DMS 273 (cell line): ENCODE measurements at regions not wholly inside any gene's neighbourhood (a gene's known extent, or its start where the extent isn't known, plus 50 kb on each side); places are given as distances from the start of the nearest gene placed in this dataset.
"Not testable (repeated sequence)": the region's sequence is repeated elsewhere in the genome, so short reads cannot be mapped to it uniquely, and the experiment has no call there.

Experiments
- DNase-seq: peaks from one replicate; lab custom pipeline; 2025; ENCODE audit not compliant: unreplicated experiment; lab: John Stamatoyannopoulos, UW

DNA sequence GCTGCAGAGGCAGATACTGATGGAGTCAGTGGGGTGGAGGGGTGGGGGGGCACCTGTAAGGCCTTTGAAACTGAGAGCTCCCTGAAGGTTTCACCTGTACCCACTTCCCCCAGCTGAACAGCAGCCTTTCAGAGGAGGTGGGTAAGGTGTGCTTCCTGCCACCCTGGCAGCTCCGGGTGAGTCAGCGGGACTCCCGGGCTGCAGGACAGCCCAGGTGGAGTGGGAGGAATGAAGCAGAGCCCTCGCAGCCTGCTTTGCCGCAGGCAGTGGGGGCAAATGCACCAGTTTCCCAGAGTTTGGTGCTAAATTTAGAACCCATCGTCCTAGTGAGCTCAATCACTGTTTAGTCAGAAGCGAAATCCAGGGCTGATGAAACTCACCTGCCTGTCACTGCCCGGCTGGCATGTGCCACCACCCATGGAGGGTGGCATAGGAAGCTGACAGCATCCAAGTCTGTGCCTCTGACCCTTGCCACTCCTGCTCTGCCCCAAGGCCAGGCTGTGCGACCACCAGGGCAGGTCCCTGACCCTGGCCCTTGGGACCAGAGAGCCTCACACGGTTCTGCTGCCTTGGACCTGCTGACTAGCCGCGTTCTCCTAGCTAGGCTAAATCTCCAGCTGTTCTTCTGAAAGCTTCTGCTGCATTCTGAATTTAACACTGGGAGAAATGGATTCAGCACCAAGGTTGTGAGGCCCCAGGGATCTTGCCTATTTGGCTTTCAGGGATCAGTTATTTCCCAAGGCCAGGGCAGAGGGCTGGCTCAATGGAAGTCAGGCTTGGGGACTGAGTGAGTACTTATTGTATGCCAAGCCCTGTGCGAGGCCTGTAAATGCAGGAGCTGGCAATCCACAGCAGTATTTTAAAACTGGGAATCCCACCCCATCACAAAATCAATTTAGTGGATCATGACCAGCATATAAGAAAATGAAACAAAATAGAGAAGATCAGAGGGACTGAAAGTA, 67.3 kb upstream of the RASGRF1 start:
- no peak for DNase-seq

- no peak for DNase-seq
Observed at GRCh38 chr15:79156704-79157375, 66.3 kb upstream of the RASGRF1 start.

GRCh38 chr15:79154483-79155135, 64.0 kb upstream of the RASGRF1 start:
- peak; percentile 31 for DNase-seq

GRCh38 chr15:79144290-79144689, 53.7 kb upstream of the RASGRF1 start:
- DNase-seq, result not testable (repeated sequence)

DNA sequence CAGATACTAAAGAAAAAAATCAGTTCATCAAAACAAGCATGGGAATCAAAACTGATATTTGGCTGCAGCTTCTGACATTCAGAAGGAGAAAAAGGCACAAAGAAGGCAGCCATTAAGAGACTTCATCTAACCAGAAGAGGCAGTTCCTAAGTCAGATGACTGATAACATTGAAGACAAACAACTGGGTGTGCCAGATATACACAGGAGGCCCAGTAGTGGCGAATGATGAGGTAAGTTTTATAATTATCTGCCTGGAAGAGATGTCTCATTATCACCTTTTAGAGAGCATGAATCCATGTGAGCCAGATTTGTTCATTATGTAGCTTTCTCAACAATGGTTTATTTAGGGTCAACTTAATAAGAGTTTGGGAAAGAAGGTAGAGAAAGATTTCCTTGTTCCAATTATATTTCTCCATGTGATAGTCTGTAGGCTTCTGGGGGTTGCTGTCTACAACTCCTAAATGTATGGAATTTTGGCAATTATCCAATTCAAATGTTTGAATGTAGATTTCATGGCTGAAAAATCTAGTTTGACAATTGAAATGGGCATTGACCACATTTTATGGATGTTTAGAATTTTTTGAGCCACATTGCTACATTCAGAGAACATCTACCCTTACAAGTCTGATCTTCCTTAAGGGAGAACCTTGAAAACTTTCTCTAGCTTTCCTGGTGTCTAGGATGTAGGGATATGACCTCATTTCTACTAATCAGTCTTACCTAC, 50.4 kb upstream of the RASGRF1 start:
- no peak for DNase-seq
